ENCODE measurements at regions not wholly inside any gene's neighbourhood (a gene's known extent, or its start where the extent isn't known, plus 50 kb on each side); places are given as distances from the start of the nearest gene placed in this dataset.

- ATAC-seq = no peak
- Histone ChIP-seq H3K9me3 (ENCODE audit: control insufficient read depth, insufficient read depth, low read depth, low read length) (no peaks in the 10 kb centered on the region), H3K4me3 (ENCODE audit: low read depth in 2 of 2, low read length in 2 of 2) (no peak overlapping the region), H3K36me3 (ENCODE audit: control insufficient read depth, insufficient read depth, low read length) (no peaks in the 10 kb centered on the region), H3K27me3 (ENCODE audit: control insufficient read depth, insufficient read depth, low read length) (no peaks in the 10 kb centered on the region), H3K27ac (ENCODE audit: low read length) (no peak overlapping the region), H3K4me1 (ENCODE audit: control insufficient read depth, insufficient read depth, low read length) (no peaks in the 10 kb centered on the region)
- no peak for TF ChIP-seq POLR2AphosphoS5 (IDR thresholded peaks at IDR 0.05; ENCODE audit: low read depth, low read length)
- no peak for TF ChIP-seq TCF7L2 (IDR thresholded peaks at IDR 0.05; ENCODE audit: low read depth, low read length)
- no peak for TF ChIP-seq REST (IDR thresholded peaks at IDR 0.05; ENCODE audit: insufficient read depth in 1 of 2, low read depth in 2 of 2, low read length in 1 of 2)
- TF ChIP-seq SIN3A (IDR thresholded peaks at IDR 0.05; ENCODE audit: borderline replicate concordance, insufficient read depth, low read depth, low read length) = no peak
- no peak for TF ChIP-seq CTCF (IDR thresholded peaks at IDR 0.05)
- POLR2A ChIA-PET = no interaction called here
- BruUV-seq (replicated peaks) = no TSS peak
- intact Hi-C loops (cut with micrococcal nuclease; ENCODE audit: unreplicated experiment) = no loop called here
- in situ Hi-C loops (cut with HindIII; ENCODE audit: low pct_unique_long_range_greater_than_20kb, low sequenced_read_pairs) = no loop called here
- CTCF ChIA-PET = no interaction called here
- no peak for DNase-seq (ENCODE audit: low read depth, low spot score)
Observed at GRCh38 chr11:115872416-115872815, 368.2 kb upstream of the CADM1 start.

GRCh38 chr11:115871161-115871760, 367.0 kb upstream of the CADM1 start:
- no TSS peak for BruUV-seq (replicated peaks)
- H3K27me3 ChIP-seq (ENCODE audit: control insufficient read depth, insufficient read depth, low read length) = no peaks in the 10 kb centered on the region
- intact Hi-C loops (cut with micrococcal nuclease; ENCODE audit: unreplicated experiment) (no loop called here), in situ Hi-C loops (cut with HindIII; ENCODE audit: low pct_unique_long_range_greater_than_20kb, low sequenced_read_pairs) (no loop called here)
- H3K4me3 ChIP-seq (ENCODE audit: low read depth in 2 of 2, low read length in 2 of 2) = no peak overlapping the region
- ATAC-seq (no peak), DNase-seq (ENCODE audit: low read depth, low spot score) (no peak)
- no peak overlapping the region for H3K27ac ChIP-seq (ENCODE audit: low read length)
- H3K9me3 ChIP-seq (ENCODE audit: control insufficient read depth, insufficient read depth, low read depth, low read length) = no peaks in the 10 kb centered on the region
- CTCF ChIA-PET = no interaction called here
- no peaks in the 10 kb centered on the region for H3K36me3 ChIP-seq (ENCODE audit: control insufficient read depth, insufficient read depth, low read length)
- no peaks in the 10 kb centered on the region for H3K4me1 ChIP-seq (ENCODE audit: control insufficient read depth, insufficient read depth, low read length)
- POLR2A ChIA-PET = no interaction called here
- TF ChIP-seq REST (IDR thresholded peaks at IDR 0.05; ENCODE audit: insufficient read depth in 1 of 2, low read depth in 2 of 2, low read length in 1 of 2) = no peak
